C4-2B (cell line): ENCODE measurements at regions not wholly inside any gene's neighbourhood (a gene's known extent, or its start where the extent isn't known, plus 50 kb on each side); places are given as distances from the start of the nearest gene placed in this dataset.

ENCODE experiments used
- CTCF ChIP-seq: fragments of 450-650 bp; conservative IDR thresholded peaks from 2 replicates; pipeline ENCODE4 v1.5.1; 2017; ENCODE audit warnings: mild to moderate bottlenecking
- ZFX ChIP-seq: fragments of 450-650 bp; IDR thresholded peaks from 2 replicates; pipeline ENCODE4 v1.6.1; 2017

DNA sequence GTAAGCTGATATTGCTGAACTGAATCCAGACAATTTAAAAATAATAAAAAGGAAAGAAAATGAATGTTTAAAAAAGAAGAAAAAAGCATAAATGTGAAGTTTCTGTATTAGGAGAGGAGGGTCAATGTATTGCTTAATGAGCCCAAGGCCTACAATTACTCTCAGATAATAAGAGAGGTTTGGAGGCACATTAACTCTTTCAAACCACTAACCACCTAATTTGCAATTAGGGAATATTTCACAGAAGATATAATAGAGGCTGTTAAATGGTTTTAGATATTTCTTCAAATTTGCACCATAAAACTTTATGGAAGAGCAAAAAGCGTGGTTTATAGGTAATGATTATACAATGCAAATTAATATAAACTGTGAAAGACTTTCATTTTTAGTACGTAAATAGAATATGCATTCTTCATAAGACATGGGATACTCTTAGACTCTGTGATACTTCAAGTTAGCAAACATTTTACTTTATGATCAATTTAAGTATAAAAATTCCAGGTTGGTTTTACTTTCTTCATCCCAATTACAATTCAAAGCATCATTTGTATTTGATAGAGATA is 364.2 kb upstream of the GALNTL6 start:
- TF ChIP-seq CTCF (no peak), ZFX (no peak)
